Ascending aorta (tissue), 2 donors: ENCODE measurements at regions not wholly inside any gene's neighbourhood (a gene's known extent, or its start where the extent isn't known, plus 50 kb on each side); places are given as distances from the start of the nearest gene placed in this dataset.

Source experiments
- DNase-seq, 2 donors: peaks; one replicate each; pipeline ENCODE4 v3.0.0-alpha.2; 2019; ENCODE audit warnings: low spot score in 2 of 2
- H3K27ac ChIP-seq, 2 donors: fragments of 200-600 bp; sonication (generic); one replicate each; pipeline ENCODE4 v1.5.1; 2016 to 2017; ENCODE audit warnings: mild to moderate bottlenecking in 1 of 2
- H3K27me3 ChIP-seq: fragments of 200-600 bp; sonication (generic); one replicate; pipeline ENCODE4 v1.5.1; 2017
- H3K36me3 ChIP-seq, 2 donors: fragments of 200-600 bp; sonication (generic); one replicate each; pipeline ENCODE4 v1.5.1; 2016
- H3K4me1 ChIP-seq, 2 donors: fragments of 200-600 bp; sonication (generic); one replicate each; pipeline ENCODE4 v1.5.1; 2016 to 2017; ENCODE audit warnings: mild to moderate bottlenecking in 1 of 2
- H3K4me3 ChIP-seq, 2 donors: fragments of 200-600 bp; sonication (generic); one replicate each; pipeline ENCODE4 v1.5.1; 2016 to 2017; ENCODE audit warnings: mild to moderate bottlenecking in 1 of 2
- H3K9me3 ChIP-seq, 2 donors: fragments of 200-600 bp; sonication (generic); one replicate each; pipeline ENCODE4 v1.5.1; 2016
- CTCF ChIP-seq, 3 experiments: fragments of 200-600 bp in 2 of 3; fragments of 450-650 bp in 1 of 3; sonication (generic) in 2 of 3; IDR thresholded peaks; one replicate each; pipeline ENCODE4 v1.5.1; 2016 to 2019; ENCODE audit warnings: antibody characterized with exemption in 3 of 3, mild to moderate bottlenecking in 1 of 3, moderate library complexity in 1 of 3
- intact Hi-C: fragments of 100-400 bp; cut with DNase I; formaldehyde crosslinking; loops from one replicate; pipeline ENCODE4 v1.15.1; 2023

GRCh38 chr2:191476901-191477300, 201.0 kb upstream of the NABP1 start:
- Histone ChIP-seq H3K4me3 (no peak overlapping the region), H3K9me3 (peaks cover 5 to 6% of the 10 kb centered on the region in 2 donors), H3K4me1 (no peaks in the 10 kb centered on the region), H3K27ac (no peak overlapping the region), H3K36me3 (no peaks in the 10 kb centered on the region), H3K27me3 (no peaks in the 10 kb centered on the region)
- DNase-seq: no peak
- TF ChIP-seq CTCF (IDR thresholded peaks at IDR 0.05): no peak
- intact Hi-C loops: no loop called here

DNA sequence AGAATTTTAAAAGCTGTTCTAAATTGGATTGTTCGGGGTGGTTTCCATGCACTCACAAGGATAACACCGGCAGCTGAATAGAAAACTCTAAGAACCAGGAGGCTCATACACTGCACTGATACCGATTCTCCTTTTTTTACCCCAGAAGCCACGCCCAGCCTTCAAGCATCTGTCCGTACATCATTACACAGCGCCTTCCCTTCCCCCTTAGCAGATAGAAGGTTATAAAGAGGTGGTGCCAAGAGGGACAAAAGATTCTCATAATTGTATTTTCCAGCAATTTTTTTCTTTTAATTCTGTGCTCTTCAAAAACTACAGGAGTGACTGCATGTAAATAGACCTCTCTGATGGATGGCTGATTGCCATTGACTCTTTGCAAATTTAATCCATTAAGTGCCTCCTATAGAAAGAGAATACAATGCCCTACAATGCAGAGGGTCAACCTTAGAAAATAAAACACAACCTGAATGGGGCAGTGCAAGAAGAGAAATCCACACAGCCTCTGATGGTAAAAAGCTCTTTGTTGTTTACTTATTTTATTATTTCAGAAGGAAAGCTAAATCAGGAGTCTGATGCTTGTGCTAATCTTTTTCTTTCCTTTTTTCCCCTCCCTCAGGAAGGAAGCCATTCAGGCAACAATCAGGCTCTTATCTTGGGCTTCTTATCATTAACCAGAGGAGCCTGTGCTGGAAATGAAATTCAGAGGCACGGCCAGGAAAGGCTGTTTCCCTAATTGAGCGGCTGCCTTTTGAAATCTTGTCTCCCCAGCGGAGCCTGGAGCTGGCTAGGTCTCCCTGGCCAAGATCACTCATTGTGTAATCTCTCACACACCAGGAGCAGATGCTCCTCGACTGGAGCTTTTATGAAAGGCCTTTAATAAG, 198.9 kb upstream of the NABP1 start:
- Histone ChIP-seq H3K27me3 (no peaks in the 10 kb centered on the region), H3K4me3 (no peak overlapping the region), H3K9me3 (peaks cover 11 to 17% of the 10 kb centered on the region in 2 donors), H3K36me3 (no peaks in the 10 kb centered on the region), H3K4me1 (no peaks in the 10 kb centered on the region), H3K27ac (no peak overlapping the region)
- intact Hi-C loops: no loop called here
- no peak for TF ChIP-seq CTCF (IDR thresholded peaks at IDR 0.05)
- no peak for DNase-seq

GRCh38 chr2:191479680-191480023, 198.3 kb upstream of the NABP1 start:
- TF ChIP-seq CTCF (IDR thresholded peaks at IDR 0.05): no peak
- Histone ChIP-seq H3K4me3 (no peak overlapping the region), H3K9me3 (peaks cover 11 to 17% of the 10 kb centered on the region in 2 donors), H3K36me3 (no peaks in the 10 kb centered on the region), H3K27me3 (no peaks in the 10 kb centered on the region), H3K4me1 (no peaks in the 10 kb centered on the region), H3K27ac (no peak overlapping the region)
- intact Hi-C loops: no loop called here
- DNase-seq: no peak

- no peak for TF ChIP-seq CTCF (IDR thresholded peaks at IDR 0.05)
- Histone ChIP-seq H3K4me3 (no peak overlapping the region), H3K9me3 (peaks cover 11 to 17% of the 10 kb centered on the region in 2 donors), H3K27ac (no peak overlapping the region), H3K27me3 (no peaks in the 10 kb centered on the region), H3K4me1 (no peaks in the 10 kb centered on the region), H3K36me3 (no peaks in the 10 kb centered on the region)
- intact Hi-C loops: no loop called here
- no peak for DNase-seq
These were observed 196.4 kb upstream of the NABP1 start for GRCh38 chr2:191481305-191482070.

GRCh38 chr2:191483117-191483516, 194.8 kb upstream of the NABP1 start:
- H3K27me3 ChIP-seq: no peaks in the 10 kb centered on the region
- DNase-seq: no peak
- peaks cover 11 to 17% of the 10 kb centered on the region in 2 donors for H3K9me3 ChIP-seq
- H3K36me3 ChIP-seq: no peaks in the 10 kb centered on the region
- intact Hi-C loops: no loop called here
- H3K4me1 ChIP-seq: no peaks in the 10 kb centered on the region
- H3K4me3 ChIP-seq: no peak overlapping the region
- no peak overlapping the region for H3K27ac ChIP-seq
- no peak for TF ChIP-seq CTCF (IDR thresholded peaks at IDR 0.05)
